ENCODE measurements at regions not wholly inside any gene's neighbourhood (a gene's known extent, or its start where the extent isn't known, plus 50 kb on each side); places are given as distances from the start of the nearest gene placed in this dataset.

- Histone ChIP-seq H3K9me3 (ENCODE audit: control insufficient read depth, insufficient read depth, low read length) (peaks cover 14% of the 10 kb centered on the region; the same call in 1 of the 2 replicates), H3K27ac (ENCODE audit: low read depth, low read length) (no peak overlapping the region), H3K27me3 (ENCODE audit: control insufficient read depth, insufficient read depth, low read length) (no peaks in the 10 kb centered on the region), H3K4me3 (ENCODE audit: low read depth, low read length) (no peak overlapping the region)
- TF ChIP-seq CTCF (IDR thresholded peaks at IDR 0.05; ENCODE audit: low read depth, low read length), result no peak
- DNase-seq (ENCODE audit: low read depth, low spot score), result no peak
- CTCF ChIA-PET, result no interaction called here
- POLR2A ChIA-PET, result no interaction called here
Observed at GRCh38 chr12:126668538-126668937, 1598.4 kb upstream of the TMEM132C start.

GRCh38 chr12:126668961-126669360 lies 1598.0 kb upstream of the TMEM132C start:
- Histone ChIP-seq H3K27ac (ENCODE audit: low read depth, low read length) (no peak overlapping the region), H3K4me3 (ENCODE audit: low read depth, low read length) (no peak overlapping the region), H3K9me3 (ENCODE audit: control insufficient read depth, insufficient read depth, low read length) (peaks cover 16% of the 10 kb centered on the region; the same call in 1 of the 2 replicates), H3K27me3 (ENCODE audit: control insufficient read depth, insufficient read depth, low read length) (no peaks in the 10 kb centered on the region)
- TF ChIP-seq CTCF (IDR thresholded peaks at IDR 0.05; ENCODE audit: low read depth, low read length), result no peak
- ChIA-PET CTCF (no interaction called here), POLR2A (no interaction called here)
- no peak for DNase-seq (ENCODE audit: low read depth, low spot score)

- H3K9me3 ChIP-seq (ENCODE audit: control insufficient read depth, insufficient read depth, low read length), result peaks cover 9% of the 10 kb centered on the region; the same call in 1 of the 2 replicates
- no peak for DNase-seq (ENCODE audit: low read depth, low spot score)
- H3K27me3 ChIP-seq (ENCODE audit: control insufficient read depth, insufficient read depth, low read length), result no peaks in the 10 kb centered on the region
- ChIA-PET POLR2A (no interaction called here), CTCF (no interaction called here)
- TF ChIP-seq CTCF (IDR thresholded peaks at IDR 0.05; ENCODE audit: low read depth, low read length), result no peak
- no peak overlapping the region for H3K27ac ChIP-seq (ENCODE audit: low read depth, low read length)
- no peak overlapping the region for H3K4me3 ChIP-seq (ENCODE audit: low read depth, low read length)
Observed at GRCh38 chr12:126676434-126676833, 1590.5 kb upstream of the TMEM132C start.

- Histone ChIP-seq H3K9me3 (ENCODE audit: control insufficient read depth, insufficient read depth, low read length) (peaks cover 22% of the 10 kb centered on the region), H3K4me3 (ENCODE audit: low read depth, low read length) (no peak overlapping the region), H3K27me3 (ENCODE audit: control insufficient read depth, insufficient read depth, low read length) (no peaks in the 10 kb centered on the region), H3K27ac (ENCODE audit: low read depth, low read length) (no peak overlapping the region)
- no peak for DNase-seq (ENCODE audit: low read depth, low spot score)
- ChIA-PET CTCF (no interaction called here), POLR2A (no interaction called here)
- no peak for TF ChIP-seq CTCF (IDR thresholded peaks at IDR 0.05; ENCODE audit: low read depth, low read length)
Observed at GRCh38 chr12:126681676-126682075, 1585.3 kb upstream of the TMEM132C start.

- H3K4me3 ChIP-seq (ENCODE audit: low read depth, low read length), result no peak overlapping the region
- H3K27me3 ChIP-seq (ENCODE audit: control insufficient read depth, insufficient read depth, low read length), result no peaks in the 10 kb centered on the region
- peaks cover 25% of the 10 kb centered on the region for H3K9me3 ChIP-seq (ENCODE audit: control insufficient read depth, insufficient read depth, low read length)
- no peak for TF ChIP-seq CTCF (IDR thresholded peaks at IDR 0.05; ENCODE audit: low read depth, low read length)
- DNase-seq (ENCODE audit: low read depth, low spot score), result no peak
- H3K27ac ChIP-seq (ENCODE audit: low read depth, low read length), result no peak overlapping the region
- ChIA-PET CTCF (no interaction called here), POLR2A (no interaction called here)
Observed at GRCh38 chr12:126684703-126685102, 1582.3 kb upstream of the TMEM132C start.
